H9 (cell line): ENCODE measurements at regions not wholly inside any gene's neighbourhood (a gene's known extent, or its start where the extent isn't known, plus 50 kb on each side); places are given as distances from the start of the nearest gene placed in this dataset.

Experiments used
- DNase-seq: peaks from one replicate; pipeline ENCODE4 v3.0.0-alpha.2; 2017
- H2AFZ ChIP-seq: one replicate; pipeline ENCODE4 v1.6.1; 2013; ENCODE audit warnings: mild to moderate bottlenecking, low read length, control low read depth, moderate library complexity
- H2AK5ac ChIP-seq: 2 replicates; pipeline ENCODE4 v1.6.1; 2013; ENCODE audit warnings: low read length, control low read depth, mixed read lengths; ENCODE audit not compliant: insufficient read length
- H2BK120ac ChIP-seq: one replicate; pipeline ENCODE4 v1.6.1; 2013; ENCODE audit warnings: low read depth, mild to moderate bottlenecking, low read length, control low read depth, inconsistent platforms; ENCODE audit not compliant: poor library complexity, severe bottlenecking
- H2BK12ac ChIP-seq: 2 replicates; pipeline ENCODE4 v1.6.1; 2013; ENCODE audit warnings: low read length, control low read depth, mixed read lengths, low read depth; ENCODE audit not compliant: insufficient read length
- H2BK15ac ChIP-seq: 2 replicates; pipeline ENCODE4 v1.6.1; 2013; ENCODE audit warnings: low read depth, low read length, control low read depth
- H2BK20ac ChIP-seq: one replicate; pipeline ENCODE4 v1.6.1; 2013; ENCODE audit warnings: low read depth, mild to moderate bottlenecking, low read length, control low read depth, inconsistent platforms; ENCODE audit not compliant: poor library complexity, severe bottlenecking
- H2BK5ac ChIP-seq: 2 replicates; pipeline ENCODE4 v1.6.1; 2013; ENCODE audit warnings: low read length, control low read depth, mixed read lengths; ENCODE audit not compliant: insufficient read length
- H3K14ac ChIP-seq: 2 replicates; pipeline ENCODE4 v1.6.1; 2013; ENCODE audit warnings: low read length, control low read depth; ENCODE audit not compliant: insufficient read depth
- H3K18ac ChIP-seq: 2 replicates; pipeline ENCODE4 v1.6.1; 2013; ENCODE audit warnings: low read depth, mild to moderate bottlenecking, mixed read lengths, low read length, control low read depth; ENCODE audit not compliant: insufficient read length
- H3K23ac ChIP-seq: 2 replicates; pipeline ENCODE4 v1.6.1; 2013; ENCODE audit warnings: low read length, control low read depth, mixed read lengths, low read depth; ENCODE audit not compliant: insufficient read length
- H3K23me2 ChIP-seq: 2 replicates; pipeline ENCODE4 v1.6.1; 2013; ENCODE audit warnings: low read depth, mild to moderate bottlenecking, mixed read lengths, low read length, control low read depth; ENCODE audit not compliant: insufficient read length, poor library complexity, severe bottlenecking
- H3K27ac ChIP-seq: 2 replicates; pipeline ENCODE4 v1.5.1; 2013; ENCODE audit warnings: low read length, control low read depth, mixed read lengths, low read depth; ENCODE audit not compliant: insufficient read length
- H3K27me3 ChIP-seq: 2 replicates; pipeline ENCODE4 v1.6.1; 2013; ENCODE audit warnings: low read length, control low read depth, inconsistent platforms; ENCODE audit not compliant: insufficient read depth
- H3K4ac ChIP-seq: 2 replicates; pipeline ENCODE4 v1.6.1; 2013; ENCODE audit warnings: low read depth, mild to moderate bottlenecking, control low read depth, inconsistent platforms, low read length, moderate library complexity
- H3K4me1 ChIP-seq: 2 replicates; pipeline ENCODE4 v1.6.1; 2013; ENCODE audit warnings: low read length, control low read depth, inconsistent platforms; ENCODE audit not compliant: insufficient read depth
- H3K4me2 ChIP-seq: 2 replicates; pipeline ENCODE4 v1.6.1; 2013; ENCODE audit warnings: low read length, control low read depth, mixed read lengths; ENCODE audit not compliant: insufficient read length, insufficient read depth
- H3K56ac ChIP-seq: 2 replicates; pipeline ENCODE4 v1.6.1; 2013; ENCODE audit warnings: low read depth, mild to moderate bottlenecking, mixed read lengths, low read length, control low read depth; ENCODE audit not compliant: insufficient read length
- H3K79me1 ChIP-seq: 2 replicates; pipeline ENCODE4 v1.6.1; 2013; ENCODE audit warnings: low read depth, mild to moderate bottlenecking, moderate library complexity, low read length, control low read depth, inconsistent platforms; ENCODE audit not compliant: insufficient read depth, poor library complexity, severe bottlenecking
- H3K79me2 ChIP-seq: 2 replicates; pipeline ENCODE4 v1.6.1; 2013; ENCODE audit warnings: low read length, control low read depth, inconsistent platforms; ENCODE audit not compliant: insufficient read depth
- H3K9ac ChIP-seq: 2 replicates; pipeline ENCODE4 v1.6.1; 2013; ENCODE audit warnings: low read length, control low read depth, mixed read lengths; ENCODE audit not compliant: insufficient read length; ENCODE audit errors: extremely low read depth
- H3K9me3 ChIP-seq: one replicate; pipeline ENCODE4 v1.6.1; 2013; ENCODE audit warnings: low read depth, low read length, inconsistent platforms; ENCODE audit not compliant: control insufficient read depth
- H3T11ph ChIP-seq: one replicate; pipeline ENCODE4 v1.6.1; 2013; ENCODE audit warnings: mild to moderate bottlenecking, low read length, control low read depth, inconsistent platforms
- H4K20me1 ChIP-seq: one replicate; pipeline ENCODE4 v1.6.1; 2013; ENCODE audit not compliant: control insufficient read depth, insufficient read length, insufficient read depth
- H4K5ac ChIP-seq: 2 replicates; pipeline ENCODE4 v1.6.1; 2013; ENCODE audit warnings: low read depth, mild to moderate bottlenecking, mixed read lengths, low read length, control low read depth; ENCODE audit not compliant: insufficient read length
- H4K8ac ChIP-seq: replicated peaks from 2 replicates; pipeline ENCODE4 v1.6.1; 2013; ENCODE audit warnings: low read length, control low read depth, mixed read lengths, low read depth; ENCODE audit not compliant: insufficient read length
- H4K91ac ChIP-seq: 2 replicates; pipeline ENCODE4 v1.6.1; 2013; ENCODE audit warnings: low read depth, mild to moderate bottlenecking, moderate library complexity, mixed read lengths, low read length, control low read depth; ENCODE audit not compliant: insufficient read length
- H3K27ac Mint-ChIP-seq, 3 experiments: 2 replicates in 2 of 3; 3 replicates in 1 of 3; pipeline ENCODE4 v1.8.0; 2020 to 2021; ENCODE audit warnings: mixed read lengths in 3 of 3, mild to moderate bottlenecking in 1 of 3, moderate library complexity in 1 of 3
- H3K27me3 Mint-ChIP-seq: 2 replicates; pipeline ENCODE4 v1.8.0; 2021; ENCODE audit warnings: low read depth, mild to moderate bottlenecking, moderate library complexity, mixed read lengths
- H3K36me3 Mint-ChIP-seq, 3 experiments: 2 replicates in 2 of 3; 3 replicates in 1 of 3; pipeline ENCODE4 v1.8.0; 2020 to 2021; ENCODE audit warnings: low read depth in 3 of 3, mixed read lengths in 3 of 3; ENCODE audit not compliant: insufficient read depth in 1 of 3
- H3K4me1 Mint-ChIP-seq, 2 experiments: 2 replicates each; pipeline ENCODE4 v1.8.0; 2020; ENCODE audit warnings: mixed read lengths in 2 of 2
- H3K4me3 Mint-ChIP-seq, 2 experiments: 2 replicates in 1 of 2; 3 replicates in 1 of 2; pipeline ENCODE4 v1.8.0; 2020 to 2021; ENCODE audit warnings: mild to moderate bottlenecking in 2 of 2, mixed read lengths in 2 of 2, moderate library complexity in 1 of 2
- H3K9me3 Mint-ChIP-seq, 2 experiments: 2 replicates in 1 of 2; 3 replicates in 1 of 2; pipeline ENCODE4 v1.8.0; 2020; ENCODE audit warnings: mild to moderate bottlenecking in 2 of 2, mixed read lengths in 2 of 2, moderate library complexity in 1 of 2
- CTCF ChIP-seq: fragments of 200-600 bp; sonication (generic); conservative IDR thresholded peaks from 3 replicates; pipeline ENCODE4 v1.8.0; 2021; ENCODE audit warnings: antibody characterized with exemption, mild to moderate bottlenecking
- WGBS: extraction: QIAGEN DNeasy Blood & Tissue Kit; methylation state at CpG from one replicate; pipeline ENCODE4 v1.1.7; 2013; ENCODE audit warnings: missing lambda C conversion rate, low lambda C conversion rate, mixed read lengths; ENCODE audit not compliant: insufficient read length; ENCODE audit errors: extremely low coverage; 5-methylcytosine and 5-hydroxymethylcytosine counted together

- H3K4me3 Mint-ChIP-seq = no peak overlapping the region
- Histone ChIP-seq H3K9me3 (no peaks in the 10 kb centered on the region), H2BK12ac (no peak overlapping the region), H4K20me1 (no peaks in the 10 kb centered on the region), H3K56ac (no peak overlapping the region), H2BK20ac (no peak overlapping the region), H4K91ac (no peak overlapping the region), H4K5ac (no peak overlapping the region), H3K18ac (no peak overlapping the region), H3K4ac (no peak overlapping the region), H3K23me2 (no peaks in the 10 kb centered on the region), H2BK15ac (no peak overlapping the region), H2AK5ac (no peak overlapping the region), H3K27ac (no peak overlapping the region), H3K79me1 (no peaks in the 10 kb centered on the region), H4K8ac (no peak overlapping the region), H3K9ac (no peak overlapping the region), H3K23ac (no peak overlapping the region), H3K27me3 (no peaks in the 10 kb centered on the region), H2BK5ac (no peak overlapping the region), H3K4me2 (no peak overlapping the region), H2BK120ac (no peak overlapping the region), H2AFZ (no peak overlapping the region), H3K4me1 (no peaks in the 10 kb centered on the region), H3T11ph (no peak overlapping the region), H3K79me2 (no peaks in the 10 kb centered on the region), H3K14ac (no peak overlapping the region)
- no peaks in the 10 kb centered on the region for H3K36me3 Mint-ChIP-seq
- H3K4me1 Mint-ChIP-seq = peaks cover 0 to 2% of the 10 kb centered on the region in 2 experiments; a peak in 1 of 4 replicates
- H3K27ac Mint-ChIP-seq = no peak overlapping the region
- peaks cover 2% of the 10 kb centered on the region for H3K27me3 Mint-ChIP-seq
- DNase-seq = no peak
- no peaks in the 10 kb centered on the region; a peak in 1 of 5 replicates for H3K9me3 Mint-ChIP-seq
- no peak for TF ChIP-seq CTCF
- WGBS = no CpG with 5 or more reads among the region's 2 CpGs
Measured at GRCh38 chr5:2803751-2804150, 52.3 kb upstream of the IRX2 start.
